HEK293T (cell line): ENCODE measurements at regions not wholly inside any gene's neighbourhood (a gene's known extent, or its start where the extent isn't known, plus 50 kb on each side); places are given as distances from the start of the nearest gene placed in this dataset.

Experiments
- ARNT ChIP-seq: fragments of 450-650 bp; IDR thresholded peaks from 2 replicates; pipeline ENCODE4 v1.6.1; 2017; ENCODE audit warnings: mild to moderate bottlenecking
- CTBP1 ChIP-seq: fragments of 450-650 bp; IDR thresholded peaks from 2 replicates; pipeline ENCODE4 v1.6.1; 2016; ENCODE audit warnings: borderline replicate concordance
- ELF4 ChIP-seq: fragments of 450-650 bp; IDR thresholded peaks from 2 replicates; pipeline ENCODE4 v1.6.1; 2017; ENCODE audit warnings: antibody characterized with exemption
- FOXM1 ChIP-seq: fragments of 450-650 bp; IDR thresholded peaks from 2 replicates; pipeline ENCODE4 v1.6.1; 2017; ENCODE audit warnings: mild to moderate bottlenecking, borderline replicate concordance
- HDGF ChIP-seq: fragments of 450-650 bp; IDR thresholded peaks from 2 replicates; pipeline ENCODE4 v1.6.1; 2017; ENCODE audit warnings: antibody characterized with exemption, borderline replicate concordance
- LEF1 ChIP-seq: fragments of 450-650 bp; IDR thresholded peaks from 2 replicates; pipeline ENCODE4 v1.6.1; 2017; ENCODE audit warnings: mild to moderate bottlenecking, borderline replicate concordance
- PKNOX1 ChIP-seq: fragments of 450-650 bp; IDR thresholded peaks from 2 replicates; pipeline ENCODE4 v1.6.1; 2016
- SP1 ChIP-seq: fragments of 450-650 bp; IDR thresholded peaks from 2 replicates; pipeline ENCODE4 v1.6.1; 2017
- TARDBP ChIP-seq: fragments of 450-650 bp; IDR thresholded peaks from 2 replicates; pipeline ENCODE4 v1.6.1; 2016

- TF ChIP-seq TARDBP (no peak), FOXM1 (no peak), ELF4 (no peak), LEF1 (no peak), PKNOX1 (no peak), CTBP1 (no peak), HDGF (no peak), SP1 (no peak), ARNT (no peak)
Observed at GRCh38 chr16:17817943-17818342, 347.2 kb upstream of the XYLT1 start.
